ENCODE measurements at regions not wholly inside any gene's neighbourhood (a gene's known extent, or its start where the extent isn't known, plus 50 kb on each side); places are given as distances from the start of the nearest gene placed in this dataset.

DNA sequence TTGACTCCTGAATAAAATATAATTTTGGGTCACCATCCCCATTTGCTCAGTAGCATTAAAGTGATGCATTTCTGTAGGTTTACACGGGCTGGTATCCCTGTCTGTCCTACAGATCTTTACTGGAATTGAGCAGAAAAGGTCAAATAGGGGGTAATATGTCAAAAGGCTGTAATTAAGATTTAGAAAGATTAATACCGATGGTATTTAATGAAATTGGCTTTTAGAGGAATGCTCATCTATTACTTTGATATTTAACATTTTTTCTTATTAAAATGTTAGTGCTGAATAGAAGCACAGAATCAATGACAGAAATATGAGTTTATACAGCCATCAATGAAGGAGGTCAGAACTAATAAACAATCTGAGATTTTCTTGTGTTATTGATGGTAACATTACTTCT is 1762.2 kb upstream of the WWC1 start:
- Mint-ChIP-seq H3K36me3 (ENCODE audit: insufficient read depth, unreplicated experiment) (no peaks in the 10 kb centered on the region), H3K27me3 (ENCODE audit: insufficient read depth, unreplicated experiment) (no peaks in the 10 kb centered on the region), H3K4me3 (ENCODE audit: unreplicated experiment) (no peak overlapping the region), H3K27ac (ENCODE audit: low read depth, unreplicated experiment) (no peak overlapping the region), H3K4me1 (ENCODE audit: insufficient read depth, unreplicated experiment) (no peaks in the 10 kb centered on the region), H3K9me3 (ENCODE audit: unreplicated experiment) (no peaks in the 10 kb centered on the region)
- intact Hi-C loops (cut with micrococcal nuclease): no loop called here
- POLR2A ChIA-PET: no interaction called here
- TF ChIP-seq, protein P1, sequence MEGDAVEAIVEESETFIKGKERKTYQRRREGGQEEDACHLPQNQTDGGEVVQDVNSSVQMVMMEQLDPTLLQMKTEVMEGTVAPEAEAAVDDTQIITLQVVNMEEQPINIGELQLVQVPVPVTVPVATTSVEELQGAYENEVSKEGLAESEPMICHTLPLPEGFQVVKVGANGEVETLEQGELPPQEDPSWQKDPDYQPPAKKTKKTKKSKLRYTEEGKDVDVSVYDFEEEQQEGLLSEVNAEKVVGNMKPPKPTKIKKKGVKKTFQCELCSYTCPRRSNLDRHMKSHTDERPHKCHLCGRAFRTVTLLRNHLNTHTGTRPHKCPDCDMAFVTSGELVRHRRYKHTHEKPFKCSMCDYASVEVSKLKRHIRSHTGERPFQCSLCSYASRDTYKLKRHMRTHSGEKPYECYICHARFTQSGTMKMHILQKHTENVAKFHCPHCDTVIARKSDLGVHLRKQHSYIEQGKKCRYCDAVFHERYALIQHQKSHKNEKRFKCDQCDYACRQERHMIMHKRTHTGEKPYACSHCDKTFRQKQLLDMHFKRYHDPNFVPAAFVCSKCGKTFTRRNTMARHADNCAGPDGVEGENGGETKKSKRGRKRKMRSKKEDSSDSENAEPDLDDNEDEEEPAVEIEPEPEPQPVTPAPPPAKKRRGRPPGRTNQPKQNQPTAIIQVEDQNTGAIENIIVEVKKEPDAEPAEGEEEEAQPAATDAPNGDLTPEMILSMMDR (IDR thresholded peaks at IDR 0.05; ENCODE audit: unreplicated experiment): no peak
- BruUV-seq (replicated peaks): no TSS peak
- CTCF ChIA-PET: interaction anchor here (0.5 kb wide), 1 partner anchor 521 kb away, joined by 4 read pairs; no protein-coding TSS in a partner anchor
- DNase-seq (ENCODE audit: unreplicated experiment): no peak

DNA sequence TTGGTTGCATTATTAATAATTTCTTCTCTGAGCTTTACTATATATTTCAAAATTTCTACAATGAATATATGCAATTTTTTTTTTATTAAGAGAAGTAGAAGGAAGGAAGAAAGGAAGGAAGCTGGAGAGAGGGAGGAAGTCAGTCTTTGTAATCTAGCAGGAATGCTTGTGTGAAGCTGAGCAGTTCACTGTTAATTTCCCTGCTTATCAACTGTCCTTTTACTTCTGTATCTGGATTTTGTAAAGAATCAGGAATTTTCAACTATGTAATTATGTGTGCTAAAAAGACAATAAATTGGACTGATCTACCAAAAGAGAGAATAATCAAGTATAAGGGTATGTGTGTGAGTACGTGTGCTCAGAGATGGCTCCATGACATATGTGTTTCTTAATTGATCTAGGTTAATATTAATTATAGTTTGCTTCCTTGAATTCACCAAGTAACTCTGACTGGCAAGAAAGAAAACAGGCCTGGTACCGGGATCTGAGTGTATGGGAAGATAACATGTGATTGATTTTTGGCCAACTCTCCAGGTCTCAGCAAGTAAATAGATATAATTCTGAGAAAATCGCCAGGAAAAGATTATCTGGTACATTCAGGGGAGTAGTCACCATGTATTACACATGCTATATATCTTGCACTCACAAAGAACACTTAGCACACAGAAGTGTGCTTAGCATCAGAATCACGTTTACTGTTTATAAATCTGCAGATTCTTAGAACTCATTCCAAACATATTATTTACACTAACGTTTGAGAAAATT is 1758.8 kb upstream of the WWC1 start:
- no TSS peak for BruUV-seq (replicated peaks)
- H3K4me1 Mint-ChIP-seq (ENCODE audit: insufficient read depth, unreplicated experiment): no peaks in the 10 kb centered on the region
- ChIA-PET POLR2A (interaction anchor here (0.7 kb wide), 1 partner anchor 491 kb away, joined by 3 read pairs; no protein-coding TSS in a partner anchor), CTCF (interaction anchor here (0.8 kb wide), 1 partner anchor 13 kb away, joined by 4 read pairs; no protein-coding TSS in a partner anchor)
- intact Hi-C loops (cut with micrococcal nuclease): no loop called here
- no peak for DNase-seq (ENCODE audit: unreplicated experiment)
- H3K36me3 Mint-ChIP-seq (ENCODE audit: insufficient read depth, unreplicated experiment): no peaks in the 10 kb centered on the region
- no peaks in the 10 kb centered on the region for H3K27me3 Mint-ChIP-seq (ENCODE audit: insufficient read depth, unreplicated experiment)
- no peaks in the 10 kb centered on the region for H3K9me3 Mint-ChIP-seq (ENCODE audit: unreplicated experiment)
- TF ChIP-seq, protein P1 (IDR thresholded peaks at IDR 0.05; ENCODE audit: unreplicated experiment): no peak
- H3K27ac Mint-ChIP-seq (ENCODE audit: low read depth, unreplicated experiment): no peak overlapping the region
- no peak overlapping the region for H3K4me3 Mint-ChIP-seq (ENCODE audit: unreplicated experiment)

DNA sequence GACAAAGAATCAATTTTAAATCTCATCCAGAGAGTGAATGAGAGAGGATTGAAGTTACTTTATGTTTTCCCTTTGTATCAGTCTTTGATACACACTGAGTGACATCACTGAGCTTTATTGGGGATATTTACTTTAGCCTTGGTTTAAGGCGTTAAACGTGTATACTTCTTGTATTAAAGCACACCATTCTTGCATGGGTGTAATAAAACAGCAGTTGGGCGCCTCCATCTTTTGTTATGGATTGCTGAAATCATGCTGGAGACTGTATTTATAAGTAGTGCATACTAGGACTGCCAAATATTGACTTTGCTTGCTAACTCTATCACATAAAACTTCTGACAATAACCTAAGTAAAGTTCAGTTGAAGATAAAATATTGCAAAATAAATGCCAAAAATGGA is 1755.8 kb upstream of the WWC1 start:
- intact Hi-C loops (cut with micrococcal nuclease): no loop called here
- Mint-ChIP-seq H3K27me3 (ENCODE audit: insufficient read depth, unreplicated experiment) (no peaks in the 10 kb centered on the region), H3K4me1 (ENCODE audit: insufficient read depth, unreplicated experiment) (no peaks in the 10 kb centered on the region), H3K4me3 (ENCODE audit: unreplicated experiment) (no peak overlapping the region), H3K9me3 (ENCODE audit: unreplicated experiment) (no peaks in the 10 kb centered on the region), H3K27ac (ENCODE audit: low read depth, unreplicated experiment) (no peak overlapping the region), H3K36me3 (ENCODE audit: insufficient read depth, unreplicated experiment) (no peaks in the 10 kb centered on the region)
- DNase-seq (ENCODE audit: unreplicated experiment): no peak
- POLR2A ChIA-PET: no interaction called here
- TF ChIP-seq, protein P1 (IDR thresholded peaks at IDR 0.05; ENCODE audit: unreplicated experiment): no peak
- no TSS peak for BruUV-seq (replicated peaks)
- CTCF ChIA-PET: interaction anchor here (0.6 kb wide), 1 partner anchor 1486 kb away, joined by 3 read pairs; no protein-coding TSS in a partner anchor

DNA sequence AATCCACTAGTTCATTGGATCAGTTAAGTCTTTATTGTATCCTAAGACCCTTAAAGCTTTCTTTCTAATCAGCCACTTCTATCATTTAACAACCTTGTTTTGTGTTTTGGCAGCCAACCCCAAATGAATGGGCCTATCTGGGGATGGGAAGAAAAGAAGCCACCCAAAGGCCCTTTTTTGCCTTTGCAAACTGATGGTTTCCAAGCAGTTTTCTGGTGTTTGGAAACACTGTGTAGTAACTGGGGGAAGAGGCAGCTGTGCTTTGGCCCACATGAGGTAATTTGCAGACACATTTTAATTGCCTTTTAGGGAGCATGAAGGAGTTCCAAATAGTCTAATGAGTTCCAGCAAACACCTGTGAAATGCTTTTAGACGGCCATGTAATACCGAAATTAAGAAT is 1751.3 kb upstream of the WWC1 start:
- TF ChIP-seq, protein P1 (IDR thresholded peaks at IDR 0.05; ENCODE audit: unreplicated experiment): no peak
- ChIA-PET CTCF (interaction anchor here (1.3 kb wide), 1 partner anchor 14 kb away, joined by 3 read pairs; no protein-coding TSS in a partner anchor), POLR2A (interaction anchor here (0.7 kb wide), 1 partner anchor 1247 kb away, joined by 3 read pairs; no protein-coding TSS in a partner anchor)
- Mint-ChIP-seq H3K36me3 (ENCODE audit: insufficient read depth, unreplicated experiment) (no peaks in the 10 kb centered on the region), H3K4me3 (ENCODE audit: unreplicated experiment) (no peak overlapping the region), H3K27ac (ENCODE audit: low read depth, unreplicated experiment) (no peak overlapping the region), H3K4me1 (ENCODE audit: insufficient read depth, unreplicated experiment) (no peaks in the 10 kb centered on the region), H3K27me3 (ENCODE audit: insufficient read depth, unreplicated experiment) (no peaks in the 10 kb centered on the region), H3K9me3 (ENCODE audit: unreplicated experiment) (no peaks in the 10 kb centered on the region)
- no TSS peak for BruUV-seq (replicated peaks)
- no peak for DNase-seq (ENCODE audit: unreplicated experiment)
- intact Hi-C loops (cut with micrococcal nuclease): no loop called here

All from MCF 10A (cell line).